AG09309 (cell line): ENCODE measurements at regions not wholly inside any gene's neighbourhood (a gene's known extent, or its start where the extent isn't known, plus 50 kb on each side); places are given as distances from the start of the nearest gene placed in this dataset.
A peak's percentile ranks its signal among the peaks of the same experiment; 100 is the strongest.

Experiments
- DNase-seq: peaks from one replicate; pipeline ENCODE4 v3.0.0-alpha.2; 2010; ENCODE audit warnings: low read depth
- H3K4me3 ChIP-seq: 2 replicates; pipeline ENCODE4 v1.5.1; 2011; ENCODE audit warnings: mild to moderate bottlenecking, low read depth, low read length, moderate library complexity; ENCODE audit not compliant: control insufficient read depth
- TF ChIP-seq, protein P1 (sequence below): IDR thresholded peaks from 2 replicates; pipeline ENCODE4 v1.5.1; 2011; ENCODE audit warnings: mild to moderate bottlenecking, low read depth, low read length, inconsistent platforms; ENCODE audit not compliant: insufficient read depth, control insufficient read depth; ENCODE audit errors: missing control alignments

DNA sequence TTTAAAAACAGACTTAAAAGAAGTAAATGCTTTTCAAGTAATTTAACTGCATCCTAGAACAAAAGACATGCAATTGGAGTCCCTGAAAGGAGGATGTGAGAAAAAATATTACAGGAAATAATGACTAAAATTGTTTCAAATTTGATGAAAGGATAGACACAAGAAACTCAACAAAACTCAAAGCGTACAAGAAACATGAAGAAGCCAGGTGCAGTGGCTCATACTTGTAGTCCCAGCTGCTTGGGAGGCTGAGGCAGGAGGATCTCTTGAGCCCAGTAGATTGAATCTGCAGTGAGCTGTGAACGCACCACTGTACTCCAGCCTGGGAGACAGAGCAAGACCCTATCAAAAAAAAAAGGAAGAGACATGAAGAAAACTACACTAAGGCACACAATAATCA lies 118.1 kb upstream of the SLC39A10 start:
- TF ChIP-seq, protein P1, sequence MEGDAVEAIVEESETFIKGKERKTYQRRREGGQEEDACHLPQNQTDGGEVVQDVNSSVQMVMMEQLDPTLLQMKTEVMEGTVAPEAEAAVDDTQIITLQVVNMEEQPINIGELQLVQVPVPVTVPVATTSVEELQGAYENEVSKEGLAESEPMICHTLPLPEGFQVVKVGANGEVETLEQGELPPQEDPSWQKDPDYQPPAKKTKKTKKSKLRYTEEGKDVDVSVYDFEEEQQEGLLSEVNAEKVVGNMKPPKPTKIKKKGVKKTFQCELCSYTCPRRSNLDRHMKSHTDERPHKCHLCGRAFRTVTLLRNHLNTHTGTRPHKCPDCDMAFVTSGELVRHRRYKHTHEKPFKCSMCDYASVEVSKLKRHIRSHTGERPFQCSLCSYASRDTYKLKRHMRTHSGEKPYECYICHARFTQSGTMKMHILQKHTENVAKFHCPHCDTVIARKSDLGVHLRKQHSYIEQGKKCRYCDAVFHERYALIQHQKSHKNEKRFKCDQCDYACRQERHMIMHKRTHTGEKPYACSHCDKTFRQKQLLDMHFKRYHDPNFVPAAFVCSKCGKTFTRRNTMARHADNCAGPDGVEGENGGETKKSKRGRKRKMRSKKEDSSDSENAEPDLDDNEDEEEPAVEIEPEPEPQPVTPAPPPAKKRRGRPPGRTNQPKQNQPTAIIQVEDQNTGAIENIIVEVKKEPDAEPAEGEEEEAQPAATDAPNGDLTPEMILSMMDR, result no peak
- H3K4me3 ChIP-seq, result no peak overlapping the region
- DNase-seq, result no peak

DNA sequence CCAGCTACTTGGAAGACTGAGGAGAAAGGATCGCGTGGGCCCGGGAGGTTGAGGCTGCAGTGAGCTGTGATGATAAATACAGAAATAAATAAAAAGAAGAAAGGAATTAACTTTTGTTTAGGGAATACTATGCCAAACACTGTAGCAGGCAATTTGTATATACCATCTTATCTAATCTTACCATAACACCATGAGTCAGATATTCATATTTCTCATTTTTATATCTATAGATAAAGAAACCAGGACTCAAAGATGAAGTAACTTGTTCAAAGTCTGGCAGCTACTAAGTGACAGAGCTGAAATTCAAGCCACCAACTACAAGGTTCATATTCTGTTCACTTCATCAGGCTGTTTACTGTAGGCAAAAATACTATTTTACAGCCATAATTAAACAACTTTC lies 119.2 kb upstream of the SLC39A10 start:
- DNase-seq, result no peak
- TF ChIP-seq, protein P1, result no peak
- H3K4me3 ChIP-seq, result no peak overlapping the region

DNA sequence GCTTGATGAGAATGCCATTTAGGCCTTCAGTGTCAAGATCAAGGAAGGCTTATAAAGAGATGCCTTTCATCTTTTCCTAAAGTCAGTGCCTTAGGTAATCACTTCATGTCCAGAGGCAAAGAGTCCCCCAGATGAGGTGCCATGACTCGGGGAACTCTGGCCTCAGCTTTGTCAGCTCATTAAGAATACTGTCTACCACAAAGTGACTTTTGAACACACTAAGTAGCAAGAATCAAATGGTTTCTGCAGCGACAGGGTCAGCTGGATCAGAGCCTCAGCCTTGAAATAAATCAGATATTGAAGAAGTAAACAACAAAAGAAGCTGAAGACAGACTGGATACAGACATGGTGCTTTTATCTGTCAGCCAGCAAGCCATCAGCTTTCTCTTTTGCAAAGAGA lies 120.1 kb upstream of the SLC39A10 start:
- TF ChIP-seq, protein P1, result no peak
- no peak overlapping the region for H3K4me3 ChIP-seq
- no peak for DNase-seq

DNA sequence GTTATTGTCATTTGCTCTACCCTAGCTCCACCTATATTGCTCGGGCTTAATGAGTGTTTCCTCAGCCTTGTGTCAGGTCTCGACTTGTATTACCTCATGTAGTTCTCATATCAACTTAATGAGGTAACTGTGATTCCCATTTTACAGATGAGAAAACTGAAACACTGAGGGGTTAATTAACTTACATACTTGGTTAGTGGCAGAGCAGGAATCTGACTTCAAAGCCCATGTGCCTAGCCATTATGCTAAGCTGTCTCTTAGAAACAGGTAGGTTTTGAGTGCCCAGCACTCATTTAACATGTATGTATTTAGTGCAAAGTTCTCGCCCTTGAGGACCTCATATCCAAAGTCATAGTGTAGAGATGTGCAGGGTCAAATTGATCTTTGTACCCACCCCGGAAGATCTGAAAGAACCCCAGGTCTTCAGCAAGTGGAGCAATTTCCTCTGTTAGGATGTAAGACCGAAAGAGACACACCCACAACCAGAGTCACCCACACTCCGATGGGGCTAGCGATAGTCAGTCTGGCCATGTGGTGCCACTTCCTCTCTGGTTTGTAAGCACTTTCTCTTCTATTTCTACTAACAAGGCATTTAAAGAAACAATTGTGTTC lies 121.0 kb upstream of the SLC39A10 start:
- H3K4me3 ChIP-seq, result no peak overlapping the region
- TF ChIP-seq, protein P1, result no peak
- DNase-seq, result no peak

DNA sequence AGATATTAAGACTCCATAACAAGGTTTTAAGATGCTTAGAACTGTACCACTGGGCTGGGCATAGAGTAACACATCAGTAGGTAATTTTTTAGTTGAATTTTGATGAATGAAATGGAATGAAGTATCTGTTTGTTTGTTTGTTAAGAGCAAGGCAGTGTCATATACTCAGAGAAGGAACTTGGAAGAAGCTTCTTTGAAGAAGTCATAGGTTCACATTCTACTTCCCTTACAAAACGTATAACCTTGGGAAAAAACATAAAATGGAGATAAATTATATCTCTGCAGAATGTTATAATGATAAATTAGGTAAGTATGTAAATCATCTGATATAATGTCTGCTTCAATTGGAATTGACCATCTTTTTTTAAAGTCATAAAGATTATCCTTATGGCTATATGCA lies 122.1 kb upstream of the SLC39A10 start:
- H3K4me3 ChIP-seq, result no peak overlapping the region
- no peak for DNase-seq
- TF ChIP-seq, protein P1, result no peak

DNA sequence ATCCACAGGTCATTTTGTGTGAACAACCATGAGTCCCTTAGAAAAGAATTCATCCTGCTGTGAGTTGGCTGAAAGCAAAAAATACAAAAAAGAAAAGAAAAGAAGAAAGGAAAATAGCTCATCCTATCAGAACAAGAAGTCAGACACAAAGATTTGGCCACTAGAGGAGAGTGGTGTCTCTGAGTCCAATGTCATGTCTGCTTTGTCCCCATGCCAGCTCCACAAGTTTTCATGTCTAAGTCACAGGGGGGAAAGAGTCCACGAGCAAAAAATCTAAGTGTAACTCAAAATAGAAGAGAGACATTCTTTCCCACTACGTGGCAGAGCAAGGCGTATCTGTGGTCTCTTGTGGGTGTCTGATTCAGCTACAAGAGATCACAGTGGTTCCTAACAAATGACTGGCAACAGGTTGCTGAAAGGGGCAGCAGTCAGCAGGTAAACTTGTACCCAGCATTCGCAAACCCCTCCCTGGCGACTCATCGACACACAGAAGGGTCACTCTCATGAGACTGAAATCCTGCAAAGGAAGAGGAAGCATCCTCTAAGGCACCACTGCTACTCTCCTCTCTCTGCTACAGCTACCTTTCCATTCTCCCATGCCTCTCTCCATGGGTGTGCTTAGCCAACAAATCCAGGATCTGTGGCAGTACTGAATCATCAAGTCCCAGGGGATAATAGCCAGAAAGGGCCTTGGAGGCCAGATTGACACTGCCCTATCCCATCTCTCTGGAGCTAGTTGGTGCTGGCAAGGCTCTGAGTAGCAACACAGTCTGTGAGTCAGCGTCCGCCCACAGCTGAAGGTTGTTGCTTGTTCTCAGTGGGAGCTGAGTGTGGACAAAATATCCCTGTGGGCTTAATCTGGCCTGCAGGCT lies 123.0 kb upstream of the SLC39A10 start:
- TF ChIP-seq, protein P1, result peak; percentile 22

More for the DNA sequence above, 123.0 kb upstream of the SLC39A10 start:
- peak overlapping the region; percentile 11 for H3K4me3 ChIP-seq
- DNase-seq, result peak; percentile 90
